NCI-H748 (cell line): ENCODE measurements at regions not wholly inside any gene's neighbourhood (a gene's known extent, or its start where the extent isn't known, plus 50 kb on each side); places are given as distances from the start of the nearest gene placed in this dataset.
A peak's percentile ranks its signal among the peaks of the same experiment; 100 is the strongest.

Experiments used
- DNase-seq: peaks from one replicate; lab custom pipeline; 2025; ENCODE audit not compliant: unreplicated experiment; lab: John Stamatoyannopoulos, UW

GRCh38 chr1:219526074-219526473 lies 86.8 kb downstream of the ZC3H11B start:
- no peak for DNase-seq

- peak; percentile 85 for DNase-seq
Observed at GRCh38 chr1:219523411-219523810, 89.5 kb downstream of the ZC3H11B start.

GRCh38 chr1:219521325-219521724 lies 91.6 kb downstream of the ZC3H11B start:
- no peak for DNase-seq

GRCh38 chr1:219520241-219520640 lies 92.7 kb downstream of the ZC3H11B start:
- no peak for DNase-seq

- no peak for DNase-seq
Observed at GRCh38 chr1:219518907-219519248, 94.0 kb downstream of the ZC3H11B start.

GRCh38 chr1:219518168-219518906 lies 94.6 kb downstream of the ZC3H11B start:
- DNase-seq: no peak

GRCh38 chr1:219517031-219517430 lies 95.9 kb downstream of the ZC3H11B start:
- DNase-seq: no peak

GRCh38 chr1:219514728-219515127 lies 98.2 kb downstream of the ZC3H11B start:
- peak; percentile 8 for DNase-seq

GRCh38 chr1:219507437-219507836 lies 105.5 kb downstream of the ZC3H11B start:
- DNase-seq: no peak

GRCh38 chr1:219506936-219507335 lies 106.0 kb downstream of the ZC3H11B start:
- no peak for DNase-seq

GRCh38 chr1:219506473-219506899 lies 106.4 kb downstream of the ZC3H11B start:
- no peak for DNase-seq

- no peak for DNase-seq
Observed at GRCh38 chr1:219505886-219506285, 107.0 kb downstream of the ZC3H11B start.

GRCh38 chr1:219503604-219504003 lies 109.3 kb downstream of the ZC3H11B start:
- no peak for DNase-seq

- no peak for DNase-seq
Observed at GRCh38 chr1:219500327-219500897, 112.5 kb downstream of the ZC3H11B start.

GRCh38 chr1:219498666-219499065 lies 114.2 kb downstream of the ZC3H11B start:
- no peak for DNase-seq

- peak; percentile 67 for DNase-seq
Observed at GRCh38 chr1:219495737-219496408, 117.0 kb downstream of the ZC3H11B start.

GRCh38 chr1:219492717-219493116 lies 120.2 kb downstream of the ZC3H11B start:
- DNase-seq: no peak

GRCh38 chr1:219490566-219490965 lies 122.3 kb downstream of the ZC3H11B start:
- DNase-seq: no peak

- DNase-seq: no peak
Observed at GRCh38 chr1:219489636-219490035, 123.3 kb downstream of the ZC3H11B start.

GRCh38 chr1:219488275-219488674 lies 124.6 kb downstream of the ZC3H11B start:
- no peak for DNase-seq

GRCh38 chr1:219483530-219483929 lies 129.4 kb downstream of the ZC3H11B start:
- no peak for DNase-seq

GRCh38 chr1:219480011-219480410 lies 132.9 kb downstream of the ZC3H11B start:
- no peak for DNase-seq
